SH-SY5Y (cell line): ENCODE measurements at regions not wholly inside any gene's neighbourhood (a gene's known extent, or its start where the extent isn't known, plus 50 kb on each side); places are given as distances from the start of the nearest gene placed in this dataset.

Experiments
- GATA2 ChIP-seq: IDR thresholded peaks from 2 replicates; pipeline ENCODE4 v1.6.1; 2011; ENCODE audit warnings: mild to moderate bottlenecking, low read depth, low read length
- GATA3 ChIP-seq: IDR thresholded peaks from 2 replicates; pipeline ENCODE4 v1.6.1; 2011; ENCODE audit warnings: low read depth, mild to moderate bottlenecking, low read length, moderate library complexity

- no peak for TF ChIP-seq GATA2
- TF ChIP-seq GATA3, result no peak
Observed at GRCh38 chr5:174581479-174581878, 142.9 kb upstream of the MSX2 start.
